ENCODE measurements at regions not wholly inside any gene's neighbourhood (a gene's known extent, or its start where the extent isn't known, plus 50 kb on each side); places are given as distances from the start of the nearest gene placed in this dataset.

- Histone ChIP-seq H3K27ac (no peak overlapping the region), H3K79me2 (no peaks in the 10 kb centered on the region), H3K9me3 (ENCODE audit: low read depth) (no peaks in the 10 kb centered on the region), H3K36me3 (replicated peaks; ENCODE audit: insufficient read depth, low read depth) (no peaks in the 10 kb centered on the region), H2AFZ (no peak overlapping the region), H3K4me1 (ENCODE audit: insufficient read depth) (no peaks in the 10 kb centered on the region), H3K4me2 (no peak overlapping the region), H3K27me3 (peaks cover 9% of the 10 kb centered on the region), H3K9me2 (replicated peaks; ENCODE audit: insufficient read depth) (no peaks in the 10 kb centered on the region), H4K20me1 (ENCODE audit: insufficient read depth, poor library complexity, severe bottlenecking) (no peaks in the 10 kb centered on the region), H3K4me3 (no peak overlapping the region)
- DNase-seq (ENCODE audit: low spot score), result no peak
- TF ChIP-seq EZH2 (IDR thresholded peaks at IDR 0.05; ENCODE audit: borderline replicate concordance) (no peak), EZH2phosphoT487 (IDR thresholded peaks at IDR 0.05; ENCODE audit: low read depth, severe bottlenecking, unreplicated experiment) (no peak), CTCF (IDR thresholded peaks at IDR 0.05; ENCODE audit: poor library complexity) (no peak)
- WGBS (ENCODE audit: low lambda C conversion rate, missing lambda C conversion rate), result 77% methylated on average over 6 of the region's 6 CpGs
Measured at GRCh38 chr15:47839233-47839825, 122.0 kb downstream of the SEMA6D start.

- Histone ChIP-seq H4K20me1 (ENCODE audit: insufficient read depth, poor library complexity, severe bottlenecking) (no peaks in the 10 kb centered on the region), H3K4me3 (no peak overlapping the region), H3K79me2 (no peaks in the 10 kb centered on the region), H3K4me1 (ENCODE audit: insufficient read depth) (no peaks in the 10 kb centered on the region), H3K9me2 (replicated peaks; ENCODE audit: insufficient read depth) (no peaks in the 10 kb centered on the region), H3K4me2 (no peak overlapping the region), H3K36me3 (replicated peaks; ENCODE audit: insufficient read depth, low read depth) (no peaks in the 10 kb centered on the region), H3K27ac (no peak overlapping the region), H3K9me3 (ENCODE audit: low read depth) (no peaks in the 10 kb centered on the region), H3K27me3 (peaks cover 9% of the 10 kb centered on the region), H2AFZ (no peak overlapping the region)
- WGBS (ENCODE audit: low lambda C conversion rate, missing lambda C conversion rate), result 83% methylated on average over 4 of the region's 4 CpGs
- TF ChIP-seq EZH2phosphoT487 (IDR thresholded peaks at IDR 0.05; ENCODE audit: low read depth, severe bottlenecking, unreplicated experiment) (no peak), CTCF (IDR thresholded peaks at IDR 0.05; ENCODE audit: poor library complexity) (no peak), EZH2 (IDR thresholded peaks at IDR 0.05; ENCODE audit: borderline replicate concordance) (no peak)
- DNase-seq (ENCODE audit: low spot score), result no peak
Measured at GRCh38 chr15:47843124-47843663, 125.9 kb downstream of the SEMA6D start.

GRCh38 chr15:47844437-47844836 is 127.1 kb downstream of the SEMA6D start:
- 93% methylated on average over 2 of the region's 2 CpGs for WGBS (ENCODE audit: low lambda C conversion rate, missing lambda C conversion rate)
- no peaks in the 10 kb centered on the region for H3K9me3 ChIP-seq (ENCODE audit: low read depth)
- H3K4me1 ChIP-seq (ENCODE audit: insufficient read depth), result no peaks in the 10 kb centered on the region
- no peaks in the 10 kb centered on the region for H3K9me2 ChIP-seq (replicated peaks; ENCODE audit: insufficient read depth)
- H4K20me1 ChIP-seq (ENCODE audit: insufficient read depth, poor library complexity, severe bottlenecking), result no peaks in the 10 kb centered on the region
- no peaks in the 10 kb centered on the region for H3K79me2 ChIP-seq
- H3K4me2 ChIP-seq, result no peak overlapping the region
- H3K27me3 ChIP-seq, result peaks cover 2% of the 10 kb centered on the region
- no peaks in the 10 kb centered on the region for H3K36me3 ChIP-seq (replicated peaks; ENCODE audit: insufficient read depth, low read depth)
- TF ChIP-seq EZH2 (IDR thresholded peaks at IDR 0.05; ENCODE audit: borderline replicate concordance), result no peak
- TF ChIP-seq EZH2phosphoT487 (IDR thresholded peaks at IDR 0.05; ENCODE audit: low read depth, severe bottlenecking, unreplicated experiment), result no peak
- TF ChIP-seq CTCF (IDR thresholded peaks at IDR 0.05; ENCODE audit: poor library complexity), result no peak
- H2AFZ ChIP-seq, result no peak overlapping the region
- no peak overlapping the region for H3K4me3 ChIP-seq
- DNase-seq (ENCODE audit: low spot score), result no peak
- no peak overlapping the region for H3K27ac ChIP-seq
